ENCODE measurements at regions not wholly inside any gene's neighbourhood (a gene's known extent, or its start where the extent isn't known, plus 50 kb on each side); places are given as distances from the start of the nearest gene placed in this dataset.

GRCh38 chr4:28146191-28146590, 1285.5 kb downstream of the STIM2 start:
- Histone ChIP-seq H3K9me2 (no peaks in the 10 kb centered on the region), H3K27ac (ENCODE audit: low read depth in 2 of 2, low read length in 1 of 2) (no peak overlapping the region), H3K27me3 (ENCODE audit: insufficient read depth) (no peaks in the 10 kb centered on the region; the same call in 1 of the 2 replicates), H3K79me2 (ENCODE audit: insufficient read depth) (no peaks in the 10 kb centered on the region), H3K4me1 (ENCODE audit: control insufficient read depth in 1 of 2, insufficient read depth in 2 of 2, low read depth in 1 of 2, low read length in 1 of 2) (no peaks in the 10 kb centered on the region), H4K20me1 (ENCODE audit: insufficient read depth) (no peaks in the 10 kb centered on the region), H3K4me2 (no peak overlapping the region), H3K36me3 (replicated peaks in 1 of 2; ENCODE audit: control insufficient read depth in 1 of 2, insufficient read depth in 2 of 2, low read length in 1 of 2) (no peaks in the 10 kb centered on the region), H3K9me3 (no peaks in the 10 kb centered on the region), H3K4me3 (ENCODE audit: low read depth in 2 of 2, low read length in 1 of 2) (no peak overlapping the region), H3K9ac (no peak overlapping the region), H3F3A (replicated peaks; ENCODE audit: insufficient read depth) (no peaks in the 10 kb centered on the region), H2AFZ (ENCODE audit: low read depth) (no peak overlapping the region)
- DNase-seq = no peak
- CTCF ChIA-PET = no interaction called here
- TF ChIP-seq ELF1 (IDR thresholded peaks at IDR 0.05) = no peak
- TF ChIP-seq TAF1 (IDR thresholded peaks at IDR 0.05; ENCODE audit: borderline replicate concordance, low read depth, low read length) = no peak
- no peak for TF ChIP-seq CHD2 (IDR thresholded peaks at IDR 0.05; ENCODE audit: low read length, partially characterized antibody)
- TF ChIP-seq FOSL2 (IDR thresholded peaks at IDR 0.05; ENCODE audit: borderline replicate concordance, low read depth) = no peak
- TF ChIP-seq YY1 (IDR thresholded peaks at IDR 0.05; ENCODE audit: low read depth) = no peak
- no peak for TF ChIP-seq MEF2A (IDR thresholded peaks at IDR 0.05; ENCODE audit: borderline replicate concordance, low read depth)
- TF ChIP-seq NFIC (IDR thresholded peaks at IDR 0.05; ENCODE audit: borderline replicate concordance) = no peak
- no peak for TF ChIP-seq SIN3A (IDR thresholded peaks at IDR 0.05; ENCODE audit: borderline replicate concordance, low read depth, low read length)
- no peak for TF ChIP-seq EZH2phosphoT487 (IDR thresholded peaks at IDR 0.05; ENCODE audit: borderline replicate concordance, low read depth)
- no peak for TF ChIP-seq JUND (IDR thresholded peaks at IDR 0.05)
- no peak for TF ChIP-seq RAD21 (IDR thresholded peaks at IDR 0.05; ENCODE audit: low read length)
- TF ChIP-seq, protein P1, sequence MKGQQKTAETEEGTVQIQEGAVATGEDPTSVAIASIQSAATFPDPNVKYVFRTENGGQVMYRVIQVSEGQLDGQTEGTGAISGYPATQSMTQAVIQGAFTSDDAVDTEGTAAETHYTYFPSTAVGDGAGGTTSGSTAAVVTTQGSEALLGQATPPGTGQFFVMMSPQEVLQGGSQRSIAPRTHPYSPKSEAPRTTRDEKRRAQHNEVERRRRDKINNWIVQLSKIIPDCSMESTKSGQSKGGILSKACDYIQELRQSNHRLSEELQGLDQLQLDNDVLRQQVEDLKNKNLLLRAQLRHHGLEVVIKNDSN (IDR thresholded peaks at IDR 0.05; ENCODE audit: borderline replicate concordance, low read depth) = no peak
- TF ChIP-seq RCOR1 (IDR thresholded peaks at IDR 0.05; ENCODE audit: low read length) = no peak
- no peak for TF ChIP-seq POLR2AphosphoS5 (IDR thresholded peaks at IDR 0.05; ENCODE audit: low read depth, low read length)
- TF ChIP-seq PBX3 (IDR thresholded peaks at IDR 0.05) = no peak
- POLR2A ChIA-PET = no interaction called here
- 9% methylated on average over 3 of the region's 3 CpGs for WGBS (ENCODE audit: low lambda C conversion rate)

GRCh38 chr4:28148221-28148620, 1287.6 kb downstream of the STIM2 start:
- CTCF ChIA-PET = no interaction called here

More at GRCh38 chr4:28148221-28148620, 1287.6 kb downstream of the STIM2 start:
- H3K4me1 ChIP-seq (ENCODE audit: control insufficient read depth in 1 of 2, insufficient read depth in 2 of 2, low read depth in 1 of 2, low read length in 1 of 2) = no peaks in the 10 kb centered on the region
- H3K36me3 ChIP-seq (replicated peaks in 1 of 2; ENCODE audit: control insufficient read depth in 1 of 2, insufficient read depth in 2 of 2, low read length in 1 of 2) = no peaks in the 10 kb centered on the region
- 11% methylated on average over 1 of the region's 1 CpG for WGBS (ENCODE audit: low lambda C conversion rate)
- H3K4me2 ChIP-seq = no peak overlapping the region
- POLR2A ChIA-PET = no interaction called here
- H3K9me2 ChIP-seq = no peaks in the 10 kb centered on the region
- TF ChIP-seq ZBTB33 (IDR thresholded peaks at IDR 0.05; ENCODE audit: borderline replicate concordance, low read depth) (no peak), GABPA (IDR thresholded peaks at IDR 0.05; ENCODE audit: low read depth) (no peak), CHD2 (IDR thresholded peaks at IDR 0.05; ENCODE audit: low read length, partially characterized antibody) (no peak)
- TF ChIP-seq, protein P2, sequence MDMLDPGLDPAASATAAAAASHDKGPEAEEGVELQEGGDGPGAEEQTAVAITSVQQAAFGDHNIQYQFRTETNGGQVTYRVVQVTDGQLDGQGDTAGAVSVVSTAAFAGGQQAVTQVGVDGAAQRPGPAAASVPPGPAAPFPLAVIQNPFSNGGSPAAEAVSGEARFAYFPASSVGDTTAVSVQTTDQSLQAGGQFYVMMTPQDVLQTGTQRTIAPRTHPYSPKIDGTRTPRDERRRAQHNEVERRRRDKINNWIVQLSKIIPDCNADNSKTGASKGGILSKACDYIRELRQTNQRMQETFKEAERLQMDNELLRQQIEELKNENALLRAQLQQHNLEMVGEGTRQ (IDR thresholded peaks at IDR 0.05; ENCODE audit: borderline replicate concordance, low read depth, low read length) = no peak
- H3K9ac ChIP-seq = no peak overlapping the region
- H2AFZ ChIP-seq (ENCODE audit: low read depth) = no peak overlapping the region
- no peak for DNase-seq
- no peaks in the 10 kb centered on the region for H4K20me1 ChIP-seq (ENCODE audit: insufficient read depth)
- H3K9me3 ChIP-seq = no peaks in the 10 kb centered on the region
- no peaks in the 10 kb centered on the region for H3F3A ChIP-seq (replicated peaks; ENCODE audit: insufficient read depth)
- no peaks in the 10 kb centered on the region for H3K79me2 ChIP-seq (ENCODE audit: insufficient read depth)
- no peak overlapping the region for H3K27ac ChIP-seq (ENCODE audit: low read depth in 2 of 2, low read length in 1 of 2)
- H3K4me3 ChIP-seq (ENCODE audit: low read depth in 2 of 2, low read length in 1 of 2) = no peak overlapping the region
- no peaks in the 10 kb centered on the region; the same call in 1 of the 2 replicates for H3K27me3 ChIP-seq (ENCODE audit: insufficient read depth)

Measured in SK-N-SH (cell line).